ENCODE measurements at regions not wholly inside any gene's neighbourhood (a gene's known extent, or its start where the extent isn't known, plus 50 kb on each side); places are given as distances from the start of the nearest gene placed in this dataset.

DNA sequence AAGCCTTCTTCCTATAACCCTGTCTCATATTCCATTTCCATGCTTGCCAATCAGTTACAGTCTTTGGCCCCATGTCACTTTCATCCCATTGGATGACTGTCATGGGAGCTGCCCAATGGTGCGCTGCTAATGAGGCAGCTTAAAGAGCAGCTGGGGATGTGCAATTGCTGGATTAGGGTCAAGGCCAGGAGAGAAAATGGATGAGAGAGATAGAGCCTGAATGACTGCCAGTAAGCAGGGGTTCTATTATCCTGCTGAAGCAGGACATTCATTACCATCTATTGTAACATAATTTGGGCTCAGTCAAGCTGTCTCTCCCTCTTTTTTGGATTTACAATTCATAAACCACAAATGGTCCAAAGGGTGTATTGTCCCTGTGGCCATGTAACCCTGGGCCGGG is 909.0 kb downstream of the CENPC start:
- DNase-seq (ENCODE audit: low read depth) (no peak), FAIRE-seq (no peak)
- Mint-ChIP-seq H3K27ac (ENCODE audit: unreplicated experiment) (no peak overlapping the region), H3K4me3 (ENCODE audit: unreplicated experiment) (no peak overlapping the region), H3K9me3 (ENCODE audit: unreplicated experiment) (no peaks in the 10 kb centered on the region), H3K27me3 (ENCODE audit: low read depth, unreplicated experiment) (no peaks in the 10 kb centered on the region), H3K4me1 (ENCODE audit: low read depth, unreplicated experiment) (peaks cover 4% of the 10 kb centered on the region), H3K36me3 (ENCODE audit: low read depth, unreplicated experiment) (no peaks in the 10 kb centered on the region)
- Histone ChIP-seq H3K4me3 (ENCODE audit: insufficient read depth, low read depth, low read length) (no peak overlapping the region), H3K79me2 (ENCODE audit: insufficient read depth, low read length) (no peaks in the 10 kb centered on the region), H3K4me1 (ENCODE audit: insufficient read depth, low read length) (no peaks in the 10 kb centered on the region), H3K9me3 (ENCODE audit: insufficient read depth, low read depth, low read length) (no peaks in the 10 kb centered on the region), H3K27me3 (ENCODE audit: insufficient read depth, low read length) (no peaks in the 10 kb centered on the region), H2AFZ (ENCODE audit: low read depth, low read length) (no peak overlapping the region), H3K27ac (ENCODE audit: low read depth, low read length) (no peak overlapping the region), H3K4me2 (ENCODE audit: low read length) (no peak overlapping the region), H3K9ac (ENCODE audit: low read length) (no peak overlapping the region), H3K36me3 (ENCODE audit: insufficient read depth, low read length) (no peaks in the 10 kb centered on the region), H4K20me1 (ENCODE audit: insufficient read depth, low read length) (no peaks in the 10 kb centered on the region)
- TF ChIP-seq, protein P1, sequence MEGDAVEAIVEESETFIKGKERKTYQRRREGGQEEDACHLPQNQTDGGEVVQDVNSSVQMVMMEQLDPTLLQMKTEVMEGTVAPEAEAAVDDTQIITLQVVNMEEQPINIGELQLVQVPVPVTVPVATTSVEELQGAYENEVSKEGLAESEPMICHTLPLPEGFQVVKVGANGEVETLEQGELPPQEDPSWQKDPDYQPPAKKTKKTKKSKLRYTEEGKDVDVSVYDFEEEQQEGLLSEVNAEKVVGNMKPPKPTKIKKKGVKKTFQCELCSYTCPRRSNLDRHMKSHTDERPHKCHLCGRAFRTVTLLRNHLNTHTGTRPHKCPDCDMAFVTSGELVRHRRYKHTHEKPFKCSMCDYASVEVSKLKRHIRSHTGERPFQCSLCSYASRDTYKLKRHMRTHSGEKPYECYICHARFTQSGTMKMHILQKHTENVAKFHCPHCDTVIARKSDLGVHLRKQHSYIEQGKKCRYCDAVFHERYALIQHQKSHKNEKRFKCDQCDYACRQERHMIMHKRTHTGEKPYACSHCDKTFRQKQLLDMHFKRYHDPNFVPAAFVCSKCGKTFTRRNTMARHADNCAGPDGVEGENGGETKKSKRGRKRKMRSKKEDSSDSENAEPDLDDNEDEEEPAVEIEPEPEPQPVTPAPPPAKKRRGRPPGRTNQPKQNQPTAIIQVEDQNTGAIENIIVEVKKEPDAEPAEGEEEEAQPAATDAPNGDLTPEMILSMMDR (IDR thresholded peaks at IDR 0.05; ENCODE audit: insufficient read depth, low read depth, low read length): no peak
- TF ChIP-seq EZH2 (IDR thresholded peaks at IDR 0.05; ENCODE audit: insufficient read depth, low read length): no peak

DNA sequence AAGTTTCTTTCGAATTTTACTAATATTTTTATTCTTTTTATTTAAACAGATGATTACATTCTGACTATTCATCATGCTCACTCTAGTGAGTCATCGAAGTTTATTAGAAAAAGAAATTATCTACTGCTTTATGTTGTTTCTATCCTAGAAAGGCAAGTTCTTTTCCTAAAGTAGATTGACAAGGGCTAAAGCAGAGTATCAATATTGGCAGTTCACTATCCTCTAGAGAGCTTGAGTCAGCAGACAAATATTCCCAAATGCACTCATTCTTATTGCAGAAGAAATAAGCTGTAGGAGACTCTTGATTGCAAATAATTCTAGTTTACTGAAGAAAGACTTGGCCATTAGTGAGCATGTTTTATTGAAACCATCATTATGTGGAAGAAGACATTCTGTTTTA is 911.8 kb downstream of the CENPC start:
- FAIRE-seq: no peak
- H3K4me1 Mint-ChIP-seq (ENCODE audit: low read depth, unreplicated experiment): peaks cover 4% of the 10 kb centered on the region
- DNase-seq (ENCODE audit: low read depth): no peak

DNA sequence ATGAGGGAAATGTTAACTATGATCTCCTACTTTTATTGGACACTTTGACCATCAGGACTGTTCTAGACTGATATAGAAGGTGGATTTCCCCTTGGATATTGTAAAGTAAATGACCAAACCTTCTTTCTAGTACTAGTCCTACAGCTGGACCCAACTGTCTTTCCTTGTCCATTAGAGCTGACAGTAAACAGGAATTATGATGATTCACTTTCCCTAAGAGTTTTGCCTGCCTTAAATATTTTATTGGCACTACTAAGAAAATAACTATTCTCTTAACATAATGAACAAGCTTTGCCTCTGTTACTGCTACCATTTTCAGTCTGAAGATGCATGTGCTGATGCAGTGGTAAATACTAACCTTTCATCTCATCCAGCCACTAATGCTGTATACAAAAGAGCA is 915.4 kb downstream of the CENPC start:
- no peaks in the 10 kb centered on the region for H3K9me3 ChIP-seq (ENCODE audit: insufficient read depth, low read depth, low read length)
- no peak overlapping the region for H3K4me3 ChIP-seq (ENCODE audit: insufficient read depth, low read depth, low read length)
- H2AFZ ChIP-seq (ENCODE audit: low read depth, low read length): no peak overlapping the region
- no peak overlapping the region for H3K27ac ChIP-seq (ENCODE audit: low read depth, low read length)
- no peaks in the 10 kb centered on the region for H4K20me1 ChIP-seq (ENCODE audit: insufficient read depth, low read length)
- DNase-seq (ENCODE audit: low read depth): no peak
- H3K79me2 ChIP-seq (ENCODE audit: insufficient read depth, low read length): no peaks in the 10 kb centered on the region
- no peaks in the 10 kb centered on the region for H3K27me3 ChIP-seq (ENCODE audit: insufficient read depth, low read length)
- no peaks in the 10 kb centered on the region for H3K4me1 ChIP-seq (ENCODE audit: insufficient read depth, low read length)
- no peak overlapping the region for H3K4me2 ChIP-seq (ENCODE audit: low read length)
- Mint-ChIP-seq H3K27ac (ENCODE audit: unreplicated experiment) (no peak overlapping the region), H3K4me3 (ENCODE audit: unreplicated experiment) (no peak overlapping the region), H3K27me3 (ENCODE audit: low read depth, unreplicated experiment) (no peaks in the 10 kb centered on the region), H3K36me3 (ENCODE audit: low read depth, unreplicated experiment) (no peaks in the 10 kb centered on the region), H3K9me3 (ENCODE audit: unreplicated experiment) (no peaks in the 10 kb centered on the region), H3K4me1 (ENCODE audit: low read depth, unreplicated experiment) (peaks cover 4% of the 10 kb centered on the region)
- no peak for TF ChIP-seq EZH2 (IDR thresholded peaks at IDR 0.05; ENCODE audit: insufficient read depth, low read length)
- TF ChIP-seq, protein P1 (IDR thresholded peaks at IDR 0.05; ENCODE audit: insufficient read depth, low read depth, low read length): no peak
- H3K36me3 ChIP-seq (ENCODE audit: insufficient read depth, low read length): no peaks in the 10 kb centered on the region
- FAIRE-seq: no peak
- H3K9ac ChIP-seq (ENCODE audit: low read length): no peak overlapping the region

More for the DNA sequence above, 911.8 kb downstream of the CENPC start:
- no peak overlapping the region for H2AFZ ChIP-seq (ENCODE audit: low read depth, low read length)
- H3K27ac ChIP-seq (ENCODE audit: low read depth, low read length): no peak overlapping the region
- H3K4me1 ChIP-seq (ENCODE audit: insufficient read depth, low read length): no peaks in the 10 kb centered on the region
- no peak for TF ChIP-seq EZH2 (IDR thresholded peaks at IDR 0.05; ENCODE audit: insufficient read depth, low read length)
- TF ChIP-seq, protein P1 (IDR thresholded peaks at IDR 0.05; ENCODE audit: insufficient read depth, low read depth, low read length): no peak
- no peaks in the 10 kb centered on the region for H3K36me3 Mint-ChIP-seq (ENCODE audit: low read depth, unreplicated experiment)
- H3K9ac ChIP-seq (ENCODE audit: low read length): no peak overlapping the region
- H3K79me2 ChIP-seq (ENCODE audit: insufficient read depth, low read length): no peaks in the 10 kb centered on the region
- H3K36me3 ChIP-seq (ENCODE audit: insufficient read depth, low read length): no peaks in the 10 kb centered on the region
- H4K20me1 ChIP-seq (ENCODE audit: insufficient read depth, low read length): no peaks in the 10 kb centered on the region
- H3K4me3 Mint-ChIP-seq (ENCODE audit: unreplicated experiment): no peak overlapping the region
- no peak overlapping the region for H3K27ac Mint-ChIP-seq (ENCODE audit: unreplicated experiment)
- H3K9me3 ChIP-seq (ENCODE audit: insufficient read depth, low read depth, low read length): no peaks in the 10 kb centered on the region
- no peaks in the 10 kb centered on the region for H3K27me3 ChIP-seq (ENCODE audit: insufficient read depth, low read length)
- H3K4me3 ChIP-seq (ENCODE audit: insufficient read depth, low read depth, low read length): no peak overlapping the region
- H3K27me3 Mint-ChIP-seq (ENCODE audit: low read depth, unreplicated experiment): no peaks in the 10 kb centered on the region
- no peaks in the 10 kb centered on the region for H3K9me3 Mint-ChIP-seq (ENCODE audit: unreplicated experiment)
- H3K4me2 ChIP-seq (ENCODE audit: low read length): no peak overlapping the region

Measured in astrocyte (in vitro differentiated cells and primary cell).